HL-60 (cell line): ENCODE measurements at regions not wholly inside any gene's neighbourhood (a gene's known extent, or its start where the extent isn't known, plus 50 kb on each side); places are given as distances from the start of the nearest gene placed in this dataset.
"Not testable (repeated sequence)": the region's sequence is repeated elsewhere in the genome, so short reads cannot be mapped to it uniquely, and the experiment has no call there.

Experiments
- DNase-seq, 2 experiments: peaks; one replicate each; pipeline ENCODE4 v3.0.0-alpha.2; 2010 to 2020; ENCODE audit warnings: low read depth in 1 of 2, low spot score in 1 of 2
- H3K27ac ChIP-seq: fragments of 250-450 bp; sonication (Bioruptor Pico); replicated peaks from 2 replicates; pipeline ENCODE4 v1.5.1; 2020; ENCODE audit warnings: mild to moderate bottlenecking, moderate library complexity
- H3K27me3 ChIP-seq: fragments of 250-450 bp; sonication (Bioruptor Pico); 2 replicates; pipeline ENCODE4 v1.5.1; 2021; ENCODE audit warnings: mild to moderate bottlenecking, moderate library complexity; ENCODE audit not compliant: insufficient read depth, poor library complexity, severe bottlenecking
- H3K4me3 ChIP-seq: replicated peaks from 2 replicates; pipeline ENCODE4 v1.5.1; 2011; ENCODE audit warnings: mild to moderate bottlenecking, control low read depth, low read length; ENCODE audit not compliant: insufficient read depth
- CTCF ChIP-seq: IDR thresholded peaks from one replicate; pipeline ENCODE4 v1.5.1; 2011; ENCODE audit warnings: low read length, control low read depth, inconsistent platforms; ENCODE audit not compliant: insufficient read depth
- GABPA ChIP-seq: IDR thresholded peaks from 2 replicates; pipeline ENCODE4 v1.6.1; 2012; ENCODE audit warnings: low read depth
- POLR2AphosphoS5 ChIP-seq: IDR thresholded peaks from 2 replicates; pipeline ENCODE4 v1.6.1; 2012; ENCODE audit warnings: low read depth
- REST ChIP-seq: IDR thresholded peaks from 2 replicates; pipeline ENCODE4 v1.6.1; 2012; ENCODE audit warnings: low read depth; ENCODE audit not compliant: insufficient replicate concordance
- SPI1 ChIP-seq: IDR thresholded peaks from 2 replicates; pipeline ENCODE4 v1.6.1; 2012; ENCODE audit warnings: low read depth, mild to moderate bottlenecking, borderline replicate concordance

- TF ChIP-seq GABPA = no peak
- TF ChIP-seq REST = no peak
- TF ChIP-seq SPI1 = no peak
- no peak for TF ChIP-seq CTCF
- no peak for TF ChIP-seq POLR2AphosphoS5
- DNase-seq = no peak
- no peak overlapping the region for H3K27ac ChIP-seq
- H3K4me3 ChIP-seq = no peak overlapping the region
- peaks cover 3% of the 10 kb centered on the region for H3K27me3 ChIP-seq
Observed at GRCh38 chr16:26497896-26498295, 568.8 kb upstream of the C16orf82 start.

GRCh38 chr16:26500326-26500725 is 566.4 kb upstream of the C16orf82 start:
- TF ChIP-seq SPI1 = no peak
- TF ChIP-seq GABPA = no peak
- no peak for TF ChIP-seq REST
- TF ChIP-seq CTCF = no peak
- TF ChIP-seq POLR2AphosphoS5 = no peak
- no peak overlapping the region for H3K27ac ChIP-seq
- no peak overlapping the region for H3K4me3 ChIP-seq
- peaks cover 3% of the 10 kb centered on the region for H3K27me3 ChIP-seq
- DNase-seq = no peak

- Histone ChIP-seq H3K4me3 (no peak overlapping the region), H3K27ac (no peak overlapping the region), H3K27me3 (no peaks in the 10 kb centered on the region)
- no peak for TF ChIP-seq CTCF
- TF ChIP-seq POLR2AphosphoS5 = no peak
- TF ChIP-seq GABPA = no peak
- TF ChIP-seq REST = no peak
- TF ChIP-seq SPI1 = no peak
- DNase-seq = no peak
Observed at GRCh38 chr16:26505496-26505895, 561.2 kb upstream of the C16orf82 start.

- H3K27me3 ChIP-seq, H3K27ac ChIP-seq, H3K4me3 ChIP-seq, DNase-seq: not testable (repeated sequence)
Observed at GRCh38 chr16:26508946-26509345, 557.8 kb upstream of the C16orf82 start.
